GM18861 (cell line): ENCODE measurements at regions not wholly inside any gene's neighbourhood (a gene's known extent, or its start where the extent isn't known, plus 50 kb on each side); places are given as distances from the start of the nearest gene placed in this dataset.
"Not testable (repeated sequence)": the region's sequence is repeated elsewhere in the genome, so short reads cannot be mapped to it uniquely, and the experiment has no call there.

Source experiments
- ATAC-seq: cut with Tn5 transposase; IDR thresholded peaks from one replicate; pipeline ENCODE4 v1.9.1; 2021; ENCODE audit not compliant: unreplicated experiment

DNA sequence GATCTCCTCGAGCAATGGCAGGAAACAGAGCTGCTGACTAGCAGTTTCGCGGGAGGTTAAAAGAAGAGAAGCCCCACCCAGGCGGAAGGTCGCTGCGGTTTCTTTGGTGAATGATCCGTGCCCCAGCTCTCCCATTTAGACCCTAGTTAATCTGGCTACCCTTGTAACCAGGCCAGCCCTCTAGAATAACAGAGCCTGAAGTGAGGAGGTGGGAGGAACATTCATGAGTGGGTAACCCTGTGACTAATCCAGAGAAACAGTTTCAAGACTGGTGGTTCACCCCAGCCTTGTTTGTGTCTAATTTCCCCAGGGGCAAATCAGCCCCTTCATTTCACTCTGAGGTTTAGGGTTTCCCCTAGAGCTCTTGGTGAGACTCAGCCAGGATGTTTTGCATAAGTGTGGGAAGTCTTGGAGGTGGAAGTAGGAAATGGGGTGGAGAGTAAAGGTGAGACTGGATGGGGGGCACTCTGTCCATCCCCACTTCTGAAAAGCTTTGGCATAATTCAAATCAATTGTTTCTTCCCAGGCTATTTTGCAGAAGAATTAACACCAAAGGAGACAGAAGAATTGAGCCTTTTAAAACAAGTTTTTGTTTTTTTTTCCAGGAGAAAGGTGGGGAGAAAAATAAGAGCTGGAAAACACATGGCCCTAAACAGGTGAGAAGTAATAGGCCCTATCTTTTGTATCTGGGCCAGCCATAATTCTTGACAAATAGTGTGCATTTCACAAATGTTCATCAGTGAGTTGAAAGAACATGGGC, 303.1 kb downstream of the RPLP1 start:
- peak; percentile 77 for ATAC-seq

- ATAC-seq = no peak
Measured at GRCh38 chr15:69756440-69756839, 303.8 kb downstream of the RPLP1 start.

GRCh38 chr15:69757186-69757585, 304.6 kb downstream of the RPLP1 start:
- no peak for ATAC-seq

DNA sequence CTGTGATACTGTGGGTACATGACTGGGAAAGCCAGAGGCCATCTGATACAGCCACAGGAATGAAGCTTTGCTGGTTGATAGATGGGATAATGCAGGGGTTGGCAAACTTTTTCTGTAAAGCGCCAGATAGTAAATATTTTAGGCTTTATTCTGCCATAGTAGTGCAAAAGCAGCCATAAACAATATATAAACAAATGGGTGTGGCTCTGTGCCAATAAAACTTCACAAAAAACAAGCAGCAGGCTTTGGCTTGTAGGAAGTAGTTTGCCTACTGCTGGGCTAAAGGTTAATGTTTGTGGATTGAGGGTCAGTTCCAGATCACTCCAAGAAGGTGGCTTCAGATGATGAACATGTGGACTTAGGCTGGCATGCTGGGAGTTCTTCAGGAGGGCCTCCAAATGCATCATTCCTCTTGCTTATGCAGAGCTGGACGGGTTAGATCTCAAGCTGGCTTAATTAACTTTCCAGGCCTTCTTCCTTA, 305.7 kb downstream of the RPLP1 start:
- no peak for ATAC-seq

DNA sequence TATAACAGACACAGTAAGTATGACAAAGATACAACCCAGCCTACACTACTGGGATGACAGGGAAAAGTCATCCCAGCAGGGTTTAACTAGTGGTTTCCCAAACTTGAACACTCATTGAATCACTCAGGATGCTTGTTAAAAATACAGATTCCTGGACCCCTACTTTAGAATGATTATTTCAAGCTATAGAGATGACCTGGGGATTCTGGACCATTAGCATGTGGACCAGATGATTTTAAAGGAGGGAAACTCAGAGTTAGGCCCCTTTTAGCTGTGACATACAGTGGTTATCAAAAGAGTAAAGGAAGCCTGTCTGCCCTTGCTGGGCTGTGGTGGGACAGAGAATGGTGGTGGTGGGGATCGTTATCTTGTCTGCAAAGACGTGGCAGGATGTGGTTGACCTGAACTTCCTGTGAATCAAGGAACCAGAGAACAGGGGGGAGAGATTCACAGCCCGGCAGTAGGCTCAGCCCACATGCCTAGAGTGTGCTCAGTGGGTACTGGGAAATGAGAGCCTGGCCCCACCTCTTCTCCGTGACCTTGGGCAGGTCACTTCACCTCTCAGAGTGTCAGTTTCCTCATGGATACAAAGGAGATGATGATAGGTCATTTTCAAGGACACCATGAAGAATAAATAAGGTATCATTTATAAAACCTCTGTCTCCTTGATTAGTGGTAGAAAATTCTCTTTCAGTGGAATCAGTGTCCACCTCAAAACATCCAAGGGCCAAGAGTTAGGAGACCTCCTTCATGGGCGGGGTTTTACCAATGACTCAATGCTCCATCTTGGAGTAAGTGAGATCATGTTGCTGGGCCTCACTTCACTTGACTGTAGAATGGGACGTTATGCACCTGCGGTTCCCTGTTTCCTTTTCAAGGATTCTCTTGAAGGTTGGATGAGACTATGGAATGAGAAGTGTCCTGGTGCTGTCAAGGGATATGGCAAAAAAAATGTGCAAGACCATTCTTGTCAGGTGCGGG, 306.5 kb downstream of the RPLP1 start:
- ATAC-seq = no peak

DNA sequence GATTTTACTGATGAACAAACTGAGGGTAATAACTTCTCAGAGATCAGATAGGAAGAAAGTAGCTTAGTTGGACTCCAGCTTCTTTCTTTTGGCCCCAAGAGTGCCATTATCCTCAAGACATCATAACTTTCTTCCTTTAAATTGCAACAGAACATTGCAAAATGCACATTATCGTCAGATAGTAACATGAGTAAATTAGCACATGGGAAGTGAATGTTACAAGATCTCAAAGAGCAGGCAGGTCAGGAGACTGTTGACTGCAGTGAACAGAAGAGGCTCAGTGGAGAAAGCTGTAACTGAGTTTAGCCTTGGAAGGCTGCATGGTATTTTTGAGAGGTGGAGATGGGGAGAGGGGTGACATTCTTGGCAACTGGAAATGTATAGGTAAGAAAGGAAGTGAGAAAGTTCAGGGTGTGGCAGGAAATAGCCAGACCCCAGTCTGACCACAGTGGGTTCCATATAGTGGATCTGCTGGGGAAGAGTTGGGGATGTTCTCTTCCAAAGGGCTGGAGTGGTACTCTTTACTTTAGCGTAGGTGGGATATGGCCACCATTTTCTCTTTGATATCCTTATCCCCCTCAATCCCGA, 307.7 kb downstream of the RPLP1 start:
- ATAC-seq = no peak

- ATAC-seq = peak; percentile 57
Measured at GRCh38 chr15:69760890-69761568, 308.4 kb downstream of the RPLP1 start.

DNA sequence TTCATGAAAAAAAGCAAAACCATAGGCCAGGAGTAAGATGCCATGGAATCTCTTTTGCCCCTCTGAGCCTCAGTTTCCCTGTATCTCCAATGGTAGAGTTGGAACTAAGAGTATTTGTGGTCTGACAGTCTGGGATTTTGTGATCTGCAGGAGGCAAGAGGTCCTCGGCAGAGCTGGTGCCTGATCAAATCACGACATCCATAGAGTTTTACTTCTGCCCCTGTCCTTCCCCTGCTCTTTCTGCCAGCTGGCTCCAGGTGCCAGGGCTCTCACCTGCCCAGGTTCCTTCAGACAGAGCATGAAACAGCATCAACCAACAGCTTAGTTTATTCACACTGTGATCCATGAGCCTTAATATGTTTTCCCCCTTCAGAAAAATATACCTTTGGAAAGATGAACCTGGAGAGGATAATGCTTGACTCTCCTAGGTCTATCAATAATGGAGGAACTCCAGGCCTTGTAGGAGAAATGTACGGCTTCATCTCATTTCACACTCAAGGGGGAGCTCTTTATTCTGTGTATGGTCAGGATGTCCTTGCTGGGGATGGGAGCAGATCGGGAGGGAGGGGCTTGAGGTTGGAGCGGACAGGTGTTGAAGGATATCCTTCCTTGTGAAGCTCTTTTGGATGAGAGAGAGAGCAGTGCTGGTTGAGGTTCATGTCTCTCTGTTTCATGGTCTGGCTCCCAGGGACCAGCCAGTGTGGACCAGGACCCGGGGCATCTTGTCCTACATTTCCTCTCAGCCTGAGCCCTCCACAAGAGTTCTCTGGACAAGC, 309.9 kb downstream of the RPLP1 start:
- ATAC-seq = no peak

DNA sequence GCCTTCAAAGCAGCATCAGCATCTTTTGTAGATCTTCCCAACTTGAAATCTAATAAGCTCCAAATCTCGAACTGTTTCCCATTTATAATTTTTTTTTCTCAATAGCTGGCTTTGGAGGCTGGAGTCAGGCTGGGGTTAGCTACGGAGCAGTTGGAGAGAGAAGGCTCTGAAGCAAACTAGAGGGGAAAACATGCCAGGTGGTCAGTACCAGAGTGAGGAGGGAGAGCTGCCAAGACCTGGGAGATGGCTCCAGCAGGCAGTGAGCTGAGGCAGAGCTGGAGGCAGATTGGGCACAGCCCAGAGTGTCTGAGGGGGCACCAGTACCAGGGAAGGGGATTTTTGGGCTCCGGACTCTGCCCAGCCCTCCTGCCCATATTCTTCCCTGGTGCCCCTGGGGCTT, 311.2 kb downstream of the RPLP1 start:
- ATAC-seq = no peak

- ATAC-seq = no peak
Measured at GRCh38 chr15:69766156-69766555, 313.5 kb downstream of the RPLP1 start.

GRCh38 chr15:69767191-69767590, 314.6 kb downstream of the RPLP1 start:
- no peak for ATAC-seq

GRCh38 chr15:69769336-69769735, 316.7 kb downstream of the RPLP1 start:
- not testable (repeated sequence) for ATAC-seq

- ATAC-seq = not testable (repeated sequence)
Measured at GRCh38 chr15:69774258-69774657, 321.6 kb downstream of the RPLP1 start.

- ATAC-seq = not testable (repeated sequence)
Measured at GRCh38 chr15:69774711-69775110, 322.1 kb downstream of the RPLP1 start.

DNA sequence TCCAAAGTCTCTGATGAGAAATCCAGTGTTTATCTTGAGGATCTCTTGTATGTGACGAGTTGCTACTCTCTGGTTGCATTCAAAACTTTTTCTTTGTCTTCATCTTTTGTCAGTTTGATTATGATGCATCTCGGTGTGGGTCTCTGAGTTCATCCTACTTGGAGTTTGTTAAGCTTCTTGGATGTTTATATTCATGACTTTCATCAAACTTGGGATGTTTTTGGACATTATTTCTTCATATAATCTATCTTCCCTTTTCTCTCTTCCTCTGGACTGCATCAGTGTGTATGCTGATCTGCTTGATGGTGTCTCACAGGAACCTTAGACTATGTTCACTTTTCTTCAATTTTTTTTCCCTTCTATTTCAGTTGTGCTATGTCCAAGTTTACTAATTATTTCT, 320.4 kb downstream of the TLE3 start:
- no peak for ATAC-seq

- ATAC-seq = no peak
Measured at GRCh38 chr15:69780374-69780773, 317.3 kb downstream of the TLE3 start.

GRCh38 chr15:69780981-69781380, 316.7 kb downstream of the TLE3 start:
- ATAC-seq = no peak

GRCh38 chr15:69781411-69782125, 316.1 kb downstream of the TLE3 start:
- ATAC-seq = no peak

DNA sequence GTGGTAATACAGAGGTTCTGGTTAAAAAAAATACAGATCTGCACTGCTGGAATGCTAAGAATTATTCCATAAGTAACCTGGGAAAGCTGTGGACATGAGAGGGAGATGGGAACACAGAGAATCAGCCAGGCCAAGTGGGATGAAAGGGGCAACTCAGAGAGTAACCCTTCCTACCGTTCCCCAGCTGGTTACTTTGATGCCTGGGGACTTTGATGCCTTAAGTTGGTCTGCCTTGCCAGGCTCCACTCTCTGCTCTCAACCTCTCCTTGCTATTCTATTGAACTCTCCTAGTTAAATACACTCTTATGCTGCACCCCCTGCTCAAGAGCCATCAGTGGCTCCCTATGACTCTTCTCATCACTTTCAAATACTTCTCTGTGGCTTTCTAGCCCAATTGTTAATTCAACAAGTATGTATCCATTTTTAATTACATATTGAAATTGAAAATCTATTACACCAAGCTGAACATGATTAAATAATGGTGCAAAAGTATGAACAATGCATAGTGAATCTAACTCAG, 315.5 kb downstream of the TLE3 start:
- ATAC-seq = no peak
